Stimulated activated naive B cell treated with anti-CD40 and anti-IgM and Interleukin-4, amounts not matched to agents 10 μg/mL and 1 μg/mL and 100 μg/mL, for 72 hours (primary cell): ENCODE measurements at regions not wholly inside any gene's neighbourhood (a gene's known extent, or its start where the extent isn't known, plus 50 kb on each side); places are given as distances from the start of the nearest gene placed in this dataset.
"Not testable (repeated sequence)": the region's sequence is repeated elsewhere in the genome, so short reads cannot be mapped to it uniquely, and the experiment has no call there.

Experiments
- ATAC-seq, 2 donors: fragments of 150-1000 bp; cut with Tn5 transposase; replicated peaks; 2 replicates each; pipeline ENCODE4 v1.10.0; 2021; ENCODE audit warnings: moderate library complexity in 1 of 2
- DNase-seq: peaks from one replicate; pipeline ENCODE4 v3.0.0; 2021
- H3K27ac Mint-ChIP-seq: one replicate; pipeline ENCODE4 v1.8.0; 2022; ENCODE audit warnings: mild to moderate bottlenecking, mixed read lengths
- H3K27me3 Mint-ChIP-seq, 2 donors: one replicate each; pipeline ENCODE4 v1.8.0; 2022; ENCODE audit warnings: mixed read lengths in 2 of 2
- H3K36me3 Mint-ChIP-seq, 2 donors: one replicate each; pipeline ENCODE4 v1.8.0; 2022; ENCODE audit warnings: mixed read lengths in 2 of 2, mild to moderate bottlenecking in 1 of 2
- H3K4me1 Mint-ChIP-seq, 2 donors: one replicate each; pipeline ENCODE4 v1.8.0; 2022; ENCODE audit warnings: mixed read lengths in 2 of 2, mild to moderate bottlenecking in 1 of 2
- H3K4me3 Mint-ChIP-seq, 2 donors: one replicate each; pipeline ENCODE4 v1.8.0; 2022; ENCODE audit warnings: mild to moderate bottlenecking in 2 of 2, mixed read lengths in 2 of 2, moderate library complexity in 1 of 2
- H3K9me3 Mint-ChIP-seq, 2 donors: one replicate each; pipeline ENCODE4 v1.8.0; 2022; ENCODE audit warnings: mixed read lengths in 2 of 2, mild to moderate bottlenecking in 1 of 2

DNA sequence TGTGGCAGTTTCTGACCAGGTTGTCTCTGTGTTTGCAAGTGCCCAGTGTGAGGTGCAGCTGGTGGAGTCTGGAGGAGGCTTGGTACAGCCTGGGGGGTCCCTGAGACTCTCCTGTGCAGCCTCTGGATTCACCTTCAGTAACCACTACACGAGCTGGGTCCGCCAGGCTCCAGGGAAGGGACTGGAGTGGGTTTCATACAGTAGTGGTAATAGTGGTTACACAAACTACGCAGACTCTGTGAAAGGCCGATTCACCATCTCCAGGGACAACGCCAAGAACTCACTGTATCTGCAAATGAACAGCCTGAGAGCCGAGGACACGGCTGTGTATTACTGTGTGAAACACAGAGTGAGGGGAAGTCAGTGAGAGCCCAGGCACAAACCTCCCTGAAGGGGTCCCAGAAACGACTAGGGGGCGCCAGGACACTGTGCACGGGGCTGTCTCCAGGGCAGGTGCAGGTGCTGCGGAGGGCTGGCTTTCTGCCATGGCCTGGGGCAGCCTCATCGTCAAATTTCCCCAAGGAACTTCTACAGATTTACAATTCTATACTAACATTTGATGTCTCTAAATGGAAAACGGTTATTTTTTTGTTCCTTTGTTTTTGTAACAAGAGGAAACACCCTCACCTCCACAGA is 187.0 kb upstream of the TP53TG3D start:
- H3K27ac Mint-ChIP-seq, H3K4me3 Mint-ChIP-seq, H3K27me3 Mint-ChIP-seq, H3K36me3 Mint-ChIP-seq, H3K9me3 Mint-ChIP-seq, H3K4me1 Mint-ChIP-seq, DNase-seq: not testable (repeated sequence)
- peak; percentile 67 to 72 for ATAC-seq

DNA sequence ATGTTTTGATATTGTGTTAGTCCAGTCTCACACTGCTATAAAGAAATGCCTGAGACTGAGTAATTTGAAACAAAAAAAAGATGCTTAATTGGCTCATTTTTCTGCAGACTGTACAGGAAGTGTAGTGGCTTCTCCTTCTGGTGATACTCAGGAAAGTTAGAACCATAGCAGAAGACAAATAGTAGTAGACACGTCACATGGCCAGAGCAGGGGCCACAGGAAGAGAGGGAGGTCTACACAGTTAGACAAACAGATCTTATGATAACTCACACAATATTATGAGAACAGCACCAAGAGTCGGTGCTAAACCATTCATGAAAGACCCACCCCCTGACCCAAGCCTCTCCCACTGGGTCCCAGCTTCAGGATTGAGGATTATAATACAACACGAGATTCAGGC is 181.5 kb upstream of the TP53TG3D start:
- not testable (repeated sequence) for H3K27ac Mint-ChIP-seq, H3K4me3 Mint-ChIP-seq, H3K36me3 Mint-ChIP-seq, ATAC-seq, H3K9me3 Mint-ChIP-seq, DNase-seq, H3K4me1 Mint-ChIP-seq, H3K27me3 Mint-ChIP-seq

DNA sequence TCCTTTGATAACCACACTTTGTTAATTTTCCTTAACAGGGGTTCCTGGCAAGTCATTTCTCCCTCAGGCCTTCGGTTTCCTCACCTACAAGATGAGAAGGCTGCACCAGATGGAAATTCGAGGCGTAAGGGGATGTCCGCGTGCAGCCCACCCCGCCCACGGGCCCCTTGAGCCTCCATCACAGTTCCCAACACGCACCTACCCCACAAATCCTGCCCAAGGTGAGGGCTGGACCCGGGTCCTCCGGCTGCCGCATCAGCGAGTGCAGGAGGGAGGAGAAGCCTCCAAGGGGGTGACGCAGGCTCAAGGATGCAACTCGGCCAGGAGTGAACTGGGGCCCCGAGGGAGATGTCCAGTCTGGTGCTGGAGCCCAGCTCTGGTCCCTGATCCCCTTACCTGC is 169.2 kb upstream of the TP53TG3D start:
- not testable (repeated sequence) for DNase-seq, H3K36me3 Mint-ChIP-seq, H3K27me3 Mint-ChIP-seq, H3K4me3 Mint-ChIP-seq, ATAC-seq, H3K27ac Mint-ChIP-seq, H3K9me3 Mint-ChIP-seq, H3K4me1 Mint-ChIP-seq

DNA sequence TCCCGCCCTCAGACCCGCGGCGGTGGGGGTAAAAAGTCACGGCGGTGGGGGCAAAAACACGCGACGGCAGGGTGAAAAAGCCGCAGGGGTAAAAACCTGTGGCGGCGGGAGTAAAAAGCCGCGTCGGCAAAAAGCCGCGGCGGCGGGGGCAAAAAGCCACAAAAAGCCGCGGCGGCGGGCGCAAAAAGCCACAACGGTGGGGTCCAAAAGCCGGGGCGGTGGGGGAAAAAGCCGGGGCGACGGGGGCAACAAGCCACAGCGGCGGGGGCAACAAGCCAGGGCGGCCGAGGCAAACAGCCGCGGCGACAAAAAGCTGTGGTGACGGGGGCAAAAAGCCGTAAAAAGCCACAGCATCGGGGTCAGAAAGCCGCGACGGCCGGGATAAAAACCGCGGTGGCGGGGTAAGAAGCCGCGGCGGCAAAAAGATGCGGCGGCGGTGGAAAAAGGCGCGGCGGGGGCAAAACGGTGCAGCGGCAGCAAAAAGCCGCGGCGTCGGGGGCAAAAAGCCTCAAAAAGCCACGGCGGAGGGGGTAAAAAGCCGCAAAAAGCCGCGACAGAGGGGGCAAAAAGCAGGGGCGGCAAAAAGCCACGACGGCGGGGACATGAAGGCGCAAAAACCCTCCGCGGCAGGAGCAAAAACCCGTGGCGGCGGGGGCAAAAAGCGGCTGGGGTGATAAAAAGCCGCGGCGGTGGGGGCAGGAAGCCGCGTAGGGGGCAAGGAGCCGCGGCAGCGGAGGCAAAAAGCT is 168.3 kb upstream of the TP53TG3D start:
- not testable (repeated sequence) for H3K36me3 Mint-ChIP-seq, H3K9me3 Mint-ChIP-seq, H3K27me3 Mint-ChIP-seq, DNase-seq, H3K4me1 Mint-ChIP-seq, ATAC-seq
- Mint-ChIP-seq H3K4me3 (peak overlapping the region; percentile 70 to 88), H3K27ac (peak overlapping the region; percentile 37)

DNA sequence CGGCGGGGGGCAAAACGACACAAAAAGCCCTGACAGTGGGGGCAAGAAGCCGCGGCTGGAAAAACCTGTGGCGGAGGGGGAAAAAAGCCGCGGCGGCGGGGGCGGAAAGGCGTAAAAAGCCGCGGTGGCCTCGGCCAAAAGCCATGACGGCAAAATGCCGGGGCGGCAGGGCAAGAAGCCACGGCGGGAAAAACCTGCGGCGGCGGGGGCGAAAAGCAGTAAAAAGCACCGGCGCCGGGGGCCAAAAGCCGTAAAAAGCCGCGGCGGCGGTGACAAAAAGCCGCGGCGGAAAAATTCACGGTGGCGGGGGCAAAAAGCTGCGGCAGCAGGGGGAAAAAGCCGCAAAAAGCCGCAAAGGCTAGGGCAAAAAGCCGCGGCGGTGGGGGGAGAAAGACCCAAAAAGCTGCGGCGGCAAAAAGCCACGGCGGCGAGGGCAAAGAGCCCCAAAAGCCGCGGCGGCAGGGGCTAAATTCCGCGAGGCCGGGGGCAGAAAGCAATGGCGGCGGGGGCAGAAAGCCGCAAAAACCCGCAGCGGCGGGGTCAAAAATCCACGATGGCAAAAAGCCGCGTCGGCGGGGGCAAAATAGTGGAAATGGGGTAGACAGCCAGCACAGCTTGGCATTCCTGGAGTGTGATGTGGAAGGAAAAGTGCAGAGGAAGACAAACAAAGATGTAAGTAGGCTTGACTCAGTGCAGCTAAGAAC is 167.5 kb upstream of the TP53TG3D start:
- not testable (repeated sequence) for H3K4me1 Mint-ChIP-seq, H3K27me3 Mint-ChIP-seq, ATAC-seq, H3K36me3 Mint-ChIP-seq, H3K9me3 Mint-ChIP-seq
- Mint-ChIP-seq H3K27ac (peak overlapping the region; percentile 79), H3K4me3 (peak overlapping the region; percentile 82 to 88)
- DNase-seq: peak; percentile 41

DNA sequence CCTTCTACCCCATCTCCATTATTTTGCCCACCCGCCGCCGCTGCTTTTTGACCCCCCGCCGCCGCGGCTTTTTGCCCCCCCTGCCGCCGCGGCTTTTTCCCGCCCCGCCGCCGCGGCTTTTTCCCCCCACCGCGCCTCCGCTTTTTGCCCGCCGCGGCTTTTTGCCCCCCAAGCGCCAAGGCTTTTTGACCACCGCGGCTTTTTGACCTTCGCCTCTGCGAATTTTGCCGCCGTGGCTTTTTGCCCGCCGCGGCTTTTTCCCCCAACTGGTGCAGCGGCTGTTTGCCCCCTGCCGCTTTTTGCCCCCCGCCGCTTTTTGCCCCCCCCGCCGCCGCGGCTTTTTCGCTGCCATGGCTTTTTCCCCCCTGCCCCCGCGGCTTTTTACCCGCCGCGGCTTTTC is 137.5 kb upstream of the TP53TG3D start:
- H3K27ac Mint-ChIP-seq, H3K4me1 Mint-ChIP-seq, ATAC-seq, DNase-seq, H3K36me3 Mint-ChIP-seq, H3K27me3 Mint-ChIP-seq, H3K9me3 Mint-ChIP-seq: not testable (repeated sequence)
- H3K4me3 Mint-ChIP-seq: peak overlapping the region in 1 of 2 donors; percentile 48

DNA sequence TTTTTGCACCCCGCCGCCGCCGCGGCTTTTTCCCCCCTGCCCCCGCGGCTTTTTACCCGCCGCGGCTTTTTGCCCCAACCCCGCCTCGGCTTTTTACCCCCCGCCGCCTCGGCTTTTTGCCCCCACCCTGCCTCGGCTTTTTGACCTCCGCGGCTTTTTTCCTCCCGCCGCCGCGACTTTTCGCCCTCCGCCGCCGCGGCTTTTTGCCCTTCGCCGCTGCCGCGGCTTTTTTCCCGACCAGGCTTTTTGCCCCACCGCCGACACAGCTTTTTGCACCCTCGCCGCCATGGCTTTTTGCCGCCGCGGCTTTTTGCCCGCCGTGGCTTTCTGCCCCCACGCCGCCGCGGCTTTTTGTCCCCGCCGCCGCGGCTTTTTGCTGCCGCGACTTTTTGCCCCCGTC is 137.0 kb upstream of the TP53TG3D start:
- H3K4me3 Mint-ChIP-seq: peak overlapping the region; percentile 86 to 94
- ATAC-seq: no peak
- H3K4me1 Mint-ChIP-seq: peaks cover 0 to 5% of the 10 kb centered on the region in 2 donors
- H3K27me3 Mint-ChIP-seq: peaks cover 4 to 7% of the 10 kb centered on the region in 2 donors
- peaks cover 0 to 3% of the 10 kb centered on the region in 2 donors for H3K36me3 Mint-ChIP-seq
- H3K9me3 Mint-ChIP-seq: no peaks in the 10 kb centered on the region
- DNase-seq: no peak
- H3K27ac Mint-ChIP-seq: peak overlapping the region; percentile 92

DNA sequence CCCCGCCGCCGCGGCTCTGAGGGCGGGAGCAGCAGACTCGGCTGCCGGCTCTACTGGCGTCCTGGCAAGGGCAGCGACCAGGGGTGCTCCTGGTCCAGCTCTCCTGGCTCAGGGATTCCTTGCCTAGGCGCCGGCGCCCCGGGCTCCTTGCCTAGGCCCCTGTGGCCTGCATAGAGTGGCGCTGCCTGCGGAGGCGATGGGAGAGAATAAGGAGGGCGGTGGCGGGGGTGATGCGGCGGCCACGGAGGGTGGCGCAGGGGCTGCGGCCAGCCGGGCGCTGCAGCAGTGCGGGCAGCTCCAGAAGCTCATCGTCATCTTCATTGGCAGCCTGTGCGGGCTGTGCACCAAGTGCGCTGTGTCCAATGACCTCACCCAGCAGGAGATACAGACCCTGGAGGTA is 136.6 kb upstream of the TP53TG3D start:
- H3K9me3 Mint-ChIP-seq, H3K36me3 Mint-ChIP-seq, ATAC-seq, DNase-seq, H3K4me1 Mint-ChIP-seq, H3K27me3 Mint-ChIP-seq: not testable (repeated sequence)
- Mint-ChIP-seq H3K4me3 (peak overlapping the region; percentile 86 to 94), H3K27ac (peak overlapping the region; percentile 92)

DNA sequence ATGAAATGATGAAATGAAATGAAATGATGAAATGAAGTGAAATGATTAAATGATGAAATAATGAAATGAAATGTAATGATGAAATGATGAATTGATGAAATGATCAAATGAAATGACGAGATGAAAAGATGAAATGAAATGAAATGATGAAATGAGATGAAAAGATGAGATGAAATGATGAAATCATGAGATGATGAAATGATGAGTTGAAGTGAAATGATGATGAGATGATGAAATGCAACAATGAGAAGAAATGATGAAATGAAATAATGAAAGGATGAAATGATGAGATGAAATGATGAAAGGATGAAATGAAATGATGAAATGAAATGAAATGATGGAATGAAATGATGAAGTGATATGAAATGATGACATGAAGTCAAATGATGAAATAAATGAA is 132.7 kb upstream of the TP53TG3D start:
- H3K9me3 Mint-ChIP-seq, H3K36me3 Mint-ChIP-seq, H3K27ac Mint-ChIP-seq, DNase-seq, ATAC-seq, H3K4me1 Mint-ChIP-seq, H3K4me3 Mint-ChIP-seq: not testable (repeated sequence)
- H3K27me3 Mint-ChIP-seq: peaks cover 3 to 10% of the 10 kb centered on the region in 2 donors

DNA sequence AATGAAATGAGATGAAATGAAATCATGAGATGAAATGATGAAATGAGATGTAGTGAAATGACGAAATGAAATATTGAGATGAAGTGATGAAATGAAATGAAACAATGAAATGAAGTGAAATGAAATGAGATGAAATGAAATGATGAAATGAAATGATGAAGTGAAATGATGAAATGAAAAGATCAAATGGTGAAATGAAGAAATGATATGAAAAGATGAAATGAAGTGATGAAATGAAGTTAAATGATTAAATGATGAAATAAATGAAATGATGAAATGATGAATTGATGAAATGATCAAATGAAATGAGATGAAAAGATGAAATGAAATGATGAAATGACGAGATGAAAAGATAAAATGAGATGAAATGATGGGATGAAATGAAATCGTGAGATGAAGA is 132.3 kb upstream of the TP53TG3D start:
- not testable (repeated sequence) for H3K27ac Mint-ChIP-seq, H3K4me3 Mint-ChIP-seq, H3K9me3 Mint-ChIP-seq, H3K4me1 Mint-ChIP-seq, ATAC-seq, DNase-seq, H3K36me3 Mint-ChIP-seq
- peaks cover 3 to 12% of the 10 kb centered on the region in 2 donors for H3K27me3 Mint-ChIP-seq

DNA sequence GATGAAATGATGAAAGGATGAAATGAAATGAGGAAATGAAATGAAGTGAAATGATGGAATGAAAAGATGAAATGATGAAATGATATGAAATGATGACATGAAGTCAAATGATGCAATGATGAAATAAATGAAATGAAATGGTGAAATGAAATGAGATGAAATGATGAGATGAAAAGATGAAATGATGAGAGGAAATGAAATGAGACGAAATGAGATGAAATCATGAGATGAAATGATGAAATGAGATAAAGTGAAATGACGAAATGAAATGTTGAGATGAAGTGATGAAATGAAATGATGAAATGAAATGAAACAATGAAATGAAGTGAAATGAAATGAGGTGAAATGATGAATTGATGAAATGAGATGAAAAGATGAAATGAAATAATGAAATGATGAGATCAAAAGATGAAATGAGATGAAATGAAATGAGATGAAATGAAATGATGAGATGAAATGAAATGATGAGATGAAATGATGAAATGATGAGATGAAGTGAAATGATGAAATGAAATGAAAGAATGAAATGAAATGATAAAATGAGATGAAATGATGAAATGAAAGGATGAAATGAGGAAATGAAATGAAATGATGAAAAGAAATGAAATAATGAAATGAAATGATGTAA is 131.7 kb upstream of the TP53TG3D start:
- H3K36me3 Mint-ChIP-seq, H3K27me3 Mint-ChIP-seq, H3K4me1 Mint-ChIP-seq, H3K27ac Mint-ChIP-seq, H3K9me3 Mint-ChIP-seq, DNase-seq, ATAC-seq, H3K4me3 Mint-ChIP-seq: not testable (repeated sequence)

DNA sequence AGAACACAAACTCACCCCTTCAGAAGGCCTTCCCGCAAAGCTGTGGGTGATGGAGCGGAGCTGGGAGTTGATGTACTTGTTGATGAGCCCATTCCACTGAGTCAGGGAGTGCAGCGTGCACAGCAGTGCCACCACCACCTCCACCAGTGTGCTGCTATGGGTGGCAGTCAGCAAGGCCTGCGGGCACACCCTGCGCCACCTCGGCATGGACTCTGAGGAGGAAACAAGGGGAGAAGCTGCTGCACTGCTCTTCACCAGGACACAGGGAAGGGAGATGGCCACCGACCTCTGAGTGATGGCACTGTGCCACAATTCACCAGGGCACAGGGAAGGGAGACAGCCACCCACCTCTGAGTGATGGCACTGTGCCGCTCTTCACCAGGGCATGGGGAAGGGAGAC is 100.7 kb upstream of the TP53TG3D start:
- not testable (repeated sequence) for DNase-seq, H3K9me3 Mint-ChIP-seq, H3K27me3 Mint-ChIP-seq, ATAC-seq, H3K4me3 Mint-ChIP-seq, H3K36me3 Mint-ChIP-seq, H3K27ac Mint-ChIP-seq, H3K4me1 Mint-ChIP-seq

DNA sequence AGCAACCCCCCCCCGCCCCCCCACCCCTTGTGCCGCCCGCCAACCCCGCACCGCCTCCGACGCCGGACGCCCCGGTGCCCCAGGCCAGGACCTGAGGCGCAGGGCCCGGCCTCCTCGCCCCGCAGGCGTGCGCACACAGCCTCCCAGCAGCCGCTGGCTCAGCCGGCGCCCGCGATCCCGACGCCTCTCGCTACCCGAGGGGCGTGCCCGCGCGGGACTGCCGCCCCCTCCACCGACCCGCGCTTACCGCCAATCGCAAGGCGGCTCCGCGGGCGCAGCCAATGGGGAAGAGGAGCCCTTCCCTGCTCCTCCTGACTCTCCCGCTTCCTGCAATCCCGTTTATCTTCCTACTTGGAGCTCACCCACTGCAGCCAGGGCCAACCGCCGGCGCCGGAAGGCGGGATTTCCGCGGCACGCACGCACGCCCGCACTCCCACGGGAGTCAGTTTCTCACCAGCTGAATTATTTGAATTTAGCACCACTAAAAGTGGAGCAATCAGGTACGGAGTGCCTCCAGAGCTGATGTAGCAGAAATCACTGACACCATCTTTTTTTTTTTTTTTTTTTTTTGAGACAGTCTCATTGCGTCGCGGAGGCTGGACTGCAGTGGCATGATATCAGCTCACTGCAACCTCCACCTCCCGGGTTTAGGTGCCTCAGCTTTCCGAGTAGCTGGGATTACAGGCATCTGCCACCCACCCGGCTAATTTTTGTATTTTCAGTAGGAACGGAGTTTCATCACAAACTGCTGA is 65.0 kb upstream of the TP53TG3D start:
- not testable (repeated sequence) for H3K4me1 Mint-ChIP-seq, H3K4me3 Mint-ChIP-seq, DNase-seq, H3K36me3 Mint-ChIP-seq, H3K27me3 Mint-ChIP-seq, H3K27ac Mint-ChIP-seq, H3K9me3 Mint-ChIP-seq
- ATAC-seq: peak; percentile 81 to 90

DNA sequence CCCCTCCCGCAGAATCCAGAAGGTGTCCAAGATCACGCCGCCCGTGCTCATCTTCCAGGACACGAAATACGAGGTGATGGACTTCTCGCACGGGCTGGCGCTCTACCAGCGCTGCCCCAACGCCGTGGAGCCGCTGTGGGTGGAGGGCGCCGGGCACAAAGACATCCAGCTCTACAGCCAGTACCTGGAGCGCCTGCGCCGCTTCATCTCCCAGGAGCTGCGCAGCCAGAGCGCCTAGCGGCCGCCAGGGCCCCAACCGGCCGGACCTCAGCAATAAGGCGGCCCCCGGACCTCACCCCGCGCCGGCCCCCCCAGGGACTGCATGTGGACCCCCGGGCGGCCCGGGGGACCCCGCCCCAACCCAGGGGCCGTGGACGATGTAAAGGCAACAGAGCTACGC is 50.5 kb upstream of the TP53TG3D start:
- not testable (repeated sequence) for H3K27me3 Mint-ChIP-seq, DNase-seq, H3K9me3 Mint-ChIP-seq, ATAC-seq, H3K36me3 Mint-ChIP-seq, H3K27ac Mint-ChIP-seq, H3K4me3 Mint-ChIP-seq, H3K4me1 Mint-ChIP-seq
